DOHH2 (cell line): ENCODE measurements at regions not wholly inside any gene's neighbourhood (a gene's known extent, or its start where the extent isn't known, plus 50 kb on each side); places are given as distances from the start of the nearest gene placed in this dataset.

Experiments used
- EZH2phosphoT487 ChIP-seq: fragments of 200-600 bp; sonication (generic); IDR thresholded peaks from 2 replicates; pipeline ENCODE4 v1.6.1; 2017; ENCODE audit warnings: borderline replicate concordance, mild to moderate bottlenecking, antibody characterized with exemption, low read length, moderate library complexity, mixed read lengths
- TF ChIP-seq, protein P1 (sequence below): fragments of 200-600 bp; sonication (generic); IDR thresholded peaks from one replicate; pipeline ENCODE4 v1.5.1; 2014; ENCODE audit warnings: antibody characterized with exemption, mild to moderate bottlenecking, low read depth, low read length; ENCODE audit not compliant: poor library complexity, severe bottlenecking

DNA sequence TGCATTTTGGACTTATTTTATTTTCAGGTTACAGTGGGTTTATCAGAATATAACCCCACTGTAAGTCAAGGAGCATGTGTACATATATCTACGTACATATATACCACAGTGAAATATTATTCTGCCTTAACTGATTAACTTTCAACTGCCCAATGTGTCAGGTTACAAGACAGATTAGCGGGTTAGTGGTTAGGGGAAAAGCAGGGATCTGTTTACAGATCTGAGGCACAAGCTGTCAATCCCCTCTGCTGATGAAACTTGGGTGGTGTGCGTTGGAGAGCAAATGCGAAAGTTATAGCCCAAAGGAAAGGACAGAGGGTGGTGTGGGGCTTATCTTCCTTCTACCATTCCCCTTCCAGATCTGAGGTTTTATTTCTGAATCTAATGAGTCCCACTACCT, 238.2 kb upstream of the KCNK2 start:
- TF ChIP-seq, protein P1, sequence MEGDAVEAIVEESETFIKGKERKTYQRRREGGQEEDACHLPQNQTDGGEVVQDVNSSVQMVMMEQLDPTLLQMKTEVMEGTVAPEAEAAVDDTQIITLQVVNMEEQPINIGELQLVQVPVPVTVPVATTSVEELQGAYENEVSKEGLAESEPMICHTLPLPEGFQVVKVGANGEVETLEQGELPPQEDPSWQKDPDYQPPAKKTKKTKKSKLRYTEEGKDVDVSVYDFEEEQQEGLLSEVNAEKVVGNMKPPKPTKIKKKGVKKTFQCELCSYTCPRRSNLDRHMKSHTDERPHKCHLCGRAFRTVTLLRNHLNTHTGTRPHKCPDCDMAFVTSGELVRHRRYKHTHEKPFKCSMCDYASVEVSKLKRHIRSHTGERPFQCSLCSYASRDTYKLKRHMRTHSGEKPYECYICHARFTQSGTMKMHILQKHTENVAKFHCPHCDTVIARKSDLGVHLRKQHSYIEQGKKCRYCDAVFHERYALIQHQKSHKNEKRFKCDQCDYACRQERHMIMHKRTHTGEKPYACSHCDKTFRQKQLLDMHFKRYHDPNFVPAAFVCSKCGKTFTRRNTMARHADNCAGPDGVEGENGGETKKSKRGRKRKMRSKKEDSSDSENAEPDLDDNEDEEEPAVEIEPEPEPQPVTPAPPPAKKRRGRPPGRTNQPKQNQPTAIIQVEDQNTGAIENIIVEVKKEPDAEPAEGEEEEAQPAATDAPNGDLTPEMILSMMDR: no peak
- TF ChIP-seq EZH2phosphoT487: no peak
